ENCODE measurements at regions not wholly inside any gene's neighbourhood (a gene's known extent, or its start where the extent isn't known, plus 50 kb on each side); places are given as distances from the start of the nearest gene placed in this dataset.

DNA sequence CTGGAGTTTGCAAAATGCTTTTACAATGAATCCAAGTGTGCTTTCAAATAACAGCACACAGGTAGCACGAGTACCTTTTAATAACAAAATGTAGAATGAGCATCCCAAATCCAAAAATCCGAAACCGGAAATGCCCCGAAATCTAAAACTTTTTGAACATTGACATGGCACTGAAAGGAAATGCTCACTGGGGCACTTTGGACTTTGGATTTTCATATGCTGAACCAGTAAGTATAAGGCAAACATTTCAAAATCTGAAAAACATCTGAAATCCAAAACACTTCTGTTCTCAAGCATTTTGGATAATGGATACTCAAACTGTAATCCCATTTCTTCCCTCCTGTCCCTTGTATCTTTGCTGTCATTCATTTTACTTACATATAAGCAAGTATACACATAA, 50.1 kb downstream of the GCNT4 start:
- no peak for DNase-seq
- TF ChIP-seq, protein P1, sequence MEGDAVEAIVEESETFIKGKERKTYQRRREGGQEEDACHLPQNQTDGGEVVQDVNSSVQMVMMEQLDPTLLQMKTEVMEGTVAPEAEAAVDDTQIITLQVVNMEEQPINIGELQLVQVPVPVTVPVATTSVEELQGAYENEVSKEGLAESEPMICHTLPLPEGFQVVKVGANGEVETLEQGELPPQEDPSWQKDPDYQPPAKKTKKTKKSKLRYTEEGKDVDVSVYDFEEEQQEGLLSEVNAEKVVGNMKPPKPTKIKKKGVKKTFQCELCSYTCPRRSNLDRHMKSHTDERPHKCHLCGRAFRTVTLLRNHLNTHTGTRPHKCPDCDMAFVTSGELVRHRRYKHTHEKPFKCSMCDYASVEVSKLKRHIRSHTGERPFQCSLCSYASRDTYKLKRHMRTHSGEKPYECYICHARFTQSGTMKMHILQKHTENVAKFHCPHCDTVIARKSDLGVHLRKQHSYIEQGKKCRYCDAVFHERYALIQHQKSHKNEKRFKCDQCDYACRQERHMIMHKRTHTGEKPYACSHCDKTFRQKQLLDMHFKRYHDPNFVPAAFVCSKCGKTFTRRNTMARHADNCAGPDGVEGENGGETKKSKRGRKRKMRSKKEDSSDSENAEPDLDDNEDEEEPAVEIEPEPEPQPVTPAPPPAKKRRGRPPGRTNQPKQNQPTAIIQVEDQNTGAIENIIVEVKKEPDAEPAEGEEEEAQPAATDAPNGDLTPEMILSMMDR (IDR thresholded peaks at IDR 0.05) = no peak
- TF ChIP-seq EP300 (IDR thresholded peaks at IDR 0.05) = no peak
- TF ChIP-seq POLR2A (IDR thresholded peaks at IDR 0.05) = no peak
- no peak for TF ChIP-seq POLR2AphosphoS5 (IDR thresholded peaks at IDR 0.05)
- intact Hi-C loops (cut with DNase I; ENCODE audit: low total_unique reads) = no loop called here
- Histone ChIP-seq H3K4me1 (no peaks in the 10 kb centered on the region), H3K9me3 (peaks cover 0 to 17% (median 8%) of the 10 kb centered on the region in 4 donors), H3K27ac (no peak overlapping the region), H3K27me3 (no peaks in the 10 kb centered on the region), H3K4me3 (no peak overlapping the region), H3K36me3 (no peaks in the 10 kb centered on the region)
- 87 to 94% (median 93%) methylated on average over 4 of the region's 4 CpGs for WGBS, 5 donors

DNA sequence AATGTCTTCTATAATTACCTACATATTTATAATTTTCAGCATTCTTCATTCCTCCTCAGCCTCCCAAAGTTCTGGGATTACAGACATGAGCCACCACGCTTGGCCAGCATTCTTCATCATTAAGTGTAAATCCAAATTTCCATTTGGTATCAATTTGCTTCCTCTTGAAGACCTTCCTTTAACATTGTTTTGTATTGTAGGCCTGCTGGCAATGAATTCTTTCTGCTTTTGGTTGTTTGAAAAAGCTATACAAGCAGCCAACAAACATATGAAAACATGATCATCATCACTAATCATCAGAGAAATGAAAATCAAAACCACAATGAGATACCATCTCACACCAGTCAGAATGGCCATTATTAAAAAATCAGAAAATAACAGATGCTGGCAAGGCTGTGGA, 56.4 kb downstream of the GCNT4 start:
- Histone ChIP-seq H3K27ac (no peak overlapping the region), H3K27me3 (no peaks in the 10 kb centered on the region), H3K9me3 (no peaks in the 10 kb centered on the region), H3K4me1 (no peaks in the 10 kb centered on the region), H3K4me3 (no peak overlapping the region), H3K36me3 (no peaks in the 10 kb centered on the region)
- no peak for DNase-seq
- intact Hi-C loops (cut with DNase I; ENCODE audit: low total_unique reads) = no loop called here
- TF ChIP-seq POLR2A (IDR thresholded peaks at IDR 0.05) (no peak), EP300 (IDR thresholded peaks at IDR 0.05) (no peak), POLR2AphosphoS5 (IDR thresholded peaks at IDR 0.05) (no peak)
- TF ChIP-seq, protein P1 (IDR thresholded peaks at IDR 0.05) = no peak
- 82 to 96% (median 90%) methylated on average over 1 of the region's 1 CpG for WGBS, 5 donors

DNA sequence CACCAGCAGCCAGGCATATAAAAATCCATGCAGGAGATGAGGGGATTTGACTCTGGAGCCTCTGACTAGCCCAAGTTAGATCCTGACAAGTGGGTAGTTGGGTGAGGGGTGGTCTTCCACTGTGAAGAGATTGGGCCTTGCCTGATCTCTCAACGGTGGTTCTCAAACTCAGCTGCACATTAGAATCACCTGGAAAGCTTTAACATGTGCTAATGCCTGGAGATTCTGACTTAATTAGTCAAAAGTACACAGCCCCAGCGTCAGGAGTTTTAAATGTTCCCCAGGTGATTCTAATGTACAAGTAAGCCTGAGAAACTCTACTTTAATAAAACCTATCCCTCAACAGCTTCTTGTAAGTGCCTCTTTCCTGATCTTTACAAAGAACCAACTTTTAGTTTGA, 57.5 kb downstream of the GCNT4 start:
- H3K36me3 ChIP-seq = no peaks in the 10 kb centered on the region
- no peak overlapping the region for H3K27ac ChIP-seq
- no peaks in the 10 kb centered on the region for H3K9me3 ChIP-seq
- TF ChIP-seq, protein P1 (IDR thresholded peaks at IDR 0.05) = no peak
- TF ChIP-seq POLR2AphosphoS5 (IDR thresholded peaks at IDR 0.05) = no peak
- TF ChIP-seq POLR2A (IDR thresholded peaks at IDR 0.05) = no peak
- TF ChIP-seq EP300 (IDR thresholded peaks at IDR 0.05) = no peak
- no peak for DNase-seq
- H3K27me3 ChIP-seq = no peaks in the 10 kb centered on the region
- H3K4me1 ChIP-seq = no peaks in the 10 kb centered on the region
- intact Hi-C loops (cut with DNase I; ENCODE audit: low total_unique reads) = no loop called here
- 66 to 81% (median 75%) methylated on average over 2 of the region's 2 CpGs for WGBS, 5 donors
- H3K4me3 ChIP-seq = no peak overlapping the region

DNA sequence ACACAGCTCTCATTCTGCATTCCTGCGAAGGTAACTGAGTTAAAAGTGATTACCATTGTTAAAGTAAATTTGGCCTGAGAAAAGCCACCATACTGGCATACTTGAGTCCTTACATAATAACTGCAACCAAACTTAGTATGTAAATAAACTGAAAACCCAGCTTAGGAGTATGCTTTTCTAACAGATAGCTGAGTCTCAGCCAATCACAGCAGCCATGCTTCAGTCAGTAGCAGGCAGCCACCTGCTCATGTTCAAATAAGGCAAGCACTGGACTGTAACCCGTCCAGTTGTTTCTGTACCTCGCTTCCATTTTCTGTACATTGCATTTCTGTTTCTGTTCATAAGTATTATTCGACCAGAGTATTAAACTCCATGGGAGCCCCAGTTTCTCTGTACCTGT, 58.6 kb downstream of the GCNT4 start:
- Histone ChIP-seq H3K4me3 (no peak overlapping the region), H3K27me3 (no peaks in the 10 kb centered on the region), H3K27ac (no peak overlapping the region), H3K4me1 (no peaks in the 10 kb centered on the region), H3K36me3 (no peaks in the 10 kb centered on the region), H3K9me3 (no peaks in the 10 kb centered on the region)
- TF ChIP-seq, protein P1 (IDR thresholded peaks at IDR 0.05) = no peak
- no peak for TF ChIP-seq POLR2AphosphoS5 (IDR thresholded peaks at IDR 0.05)
- TF ChIP-seq POLR2A (IDR thresholded peaks at IDR 0.05) = no peak
- TF ChIP-seq EP300 (IDR thresholded peaks at IDR 0.05) = no peak
- intact Hi-C loops (cut with DNase I; ENCODE audit: low total_unique reads) = no loop called here
- peak in 1 of 2 donors; percentile 33 for DNase-seq
- 45 to 81% (median 57%) methylated on average over 4 of the region's 4 CpGs for WGBS, 5 donors

Measured in stomach (tissue), 8 donors.